Vagina (tissue), 2 donors: ENCODE measurements at regions not wholly inside any gene's neighbourhood (a gene's known extent, or its start where the extent isn't known, plus 50 kb on each side); places are given as distances from the start of the nearest gene placed in this dataset.

Source experiments
- DNase-seq, 2 donors: peaks; one replicate each; pipeline ENCODE4 v3.0.0-alpha.2; 2017; ENCODE audit errors: extremely low spot score in 2 of 2
- H3K27ac ChIP-seq: fragments of 200-600 bp; sonication (generic); one replicate; pipeline ENCODE4 v1.5.1; 2019
- H3K27me3 ChIP-seq: fragments of 200-600 bp; sonication (generic); one replicate; pipeline ENCODE4 v1.5.1; 2019
- H3K36me3 ChIP-seq, 2 donors: fragments of 200-600 bp; sonication (generic); one replicate each; pipeline ENCODE4 v1.5.1; 2017 to 2019
- H3K4me1 ChIP-seq: fragments of 200-600 bp; sonication (generic); one replicate; pipeline ENCODE4 v1.5.1; 2019
- H3K4me3 ChIP-seq, 2 donors: fragments of 200-600 bp; sonication (generic); 1 replicate in 1 of 2; 2 replicates in 1 of 2; pipeline ENCODE4 v1.5.1; 2016 to 2019
- H3K9me3 ChIP-seq: fragments of 200-600 bp; sonication (generic); one replicate; pipeline ENCODE4 v1.5.1; 2019
- POLR2A ChIP-seq, 2 donors: fragments of 450-650 bp; IDR thresholded peaks; one replicate each; pipeline ENCODE4 v1.6.1; 2017; ENCODE audit warnings: antibody characterized with exemption in 2 of 2, mild to moderate bottlenecking in 2 of 2, moderate library complexity in 2 of 2
- POLR2AphosphoS5 ChIP-seq, 2 donors: sonication (generic); formaldehyde crosslinking; IDR thresholded peaks; one replicate each; pipeline ENCODE4 v1.9.0; 2017; ENCODE audit warnings: antibody characterized with exemption in 2 of 2, mild to moderate bottlenecking in 2 of 2, low read depth in 1 of 2; ENCODE audit not compliant: insufficient read depth in 1 of 2
- intact Hi-C: fragments of 100-400 bp; cut with DNase I; formaldehyde crosslinking; loops from one replicate; pipeline ENCODE4 v1.15.1; 2023
- TF ChIP-seq, protein P1 (sequence below), 3 experiments: fragments of 450-650 bp in 2 of 3; fragments of 200-600 bp in 1 of 3; sonication (generic) in 1 of 3; IDR thresholded peaks; one replicate each; pipeline ENCODE4 v1.5.1; 2017 to 2019; ENCODE audit warnings: antibody characterized with exemption in 3 of 3, mild to moderate bottlenecking in 2 of 3, moderate library complexity in 2 of 3

DNA sequence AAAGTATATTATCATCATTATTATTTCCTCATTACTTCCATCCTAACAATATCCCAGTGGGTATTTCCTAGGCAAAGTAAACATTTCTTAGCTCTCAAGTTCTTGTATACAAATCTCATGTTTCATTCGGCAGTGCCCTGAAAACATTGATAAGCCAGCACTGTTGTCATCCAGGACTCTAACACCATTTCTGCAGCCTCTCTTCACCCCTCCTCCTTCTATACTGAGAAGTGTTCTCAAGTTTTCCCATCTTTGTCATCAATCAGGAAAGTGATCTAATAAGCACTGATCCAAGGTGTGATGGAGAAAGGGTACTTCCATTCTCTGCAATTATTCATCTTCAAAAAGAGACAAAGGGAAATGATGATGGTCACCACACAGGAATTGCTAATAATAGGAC, 168.4 kb upstream of the CCDC54 start:
- Histone ChIP-seq H3K27ac (peak overlapping the region; percentile 51), H3K4me1 (peaks cover 34% of the 10 kb centered on the region), H3K27me3 (no peaks in the 10 kb centered on the region), H3K4me3 (no peak overlapping the region), H3K9me3 (no peaks in the 10 kb centered on the region), H3K36me3 (no peaks in the 10 kb centered on the region)
- TF ChIP-seq, protein P1, sequence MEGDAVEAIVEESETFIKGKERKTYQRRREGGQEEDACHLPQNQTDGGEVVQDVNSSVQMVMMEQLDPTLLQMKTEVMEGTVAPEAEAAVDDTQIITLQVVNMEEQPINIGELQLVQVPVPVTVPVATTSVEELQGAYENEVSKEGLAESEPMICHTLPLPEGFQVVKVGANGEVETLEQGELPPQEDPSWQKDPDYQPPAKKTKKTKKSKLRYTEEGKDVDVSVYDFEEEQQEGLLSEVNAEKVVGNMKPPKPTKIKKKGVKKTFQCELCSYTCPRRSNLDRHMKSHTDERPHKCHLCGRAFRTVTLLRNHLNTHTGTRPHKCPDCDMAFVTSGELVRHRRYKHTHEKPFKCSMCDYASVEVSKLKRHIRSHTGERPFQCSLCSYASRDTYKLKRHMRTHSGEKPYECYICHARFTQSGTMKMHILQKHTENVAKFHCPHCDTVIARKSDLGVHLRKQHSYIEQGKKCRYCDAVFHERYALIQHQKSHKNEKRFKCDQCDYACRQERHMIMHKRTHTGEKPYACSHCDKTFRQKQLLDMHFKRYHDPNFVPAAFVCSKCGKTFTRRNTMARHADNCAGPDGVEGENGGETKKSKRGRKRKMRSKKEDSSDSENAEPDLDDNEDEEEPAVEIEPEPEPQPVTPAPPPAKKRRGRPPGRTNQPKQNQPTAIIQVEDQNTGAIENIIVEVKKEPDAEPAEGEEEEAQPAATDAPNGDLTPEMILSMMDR (IDR thresholded peaks at IDR 0.05) = no peak
- TF ChIP-seq POLR2A (IDR thresholded peaks at IDR 0.05) = no peak
- no peak for TF ChIP-seq POLR2AphosphoS5 (IDR thresholded peaks at IDR 0.05; ENCODE audit: insufficient read depth in 1 of 2, low read depth in 1 of 2)
- no peak for DNase-seq
- intact Hi-C loops = no loop called here

GRCh38 chr3:107209302-107209990, 167.8 kb upstream of the CCDC54 start:
- Histone ChIP-seq H3K4me1 (peaks cover 34% of the 10 kb centered on the region), H3K27ac (peak overlapping the region; percentile 51), H3K27me3 (no peaks in the 10 kb centered on the region), H3K9me3 (no peaks in the 10 kb centered on the region), H3K36me3 (no peaks in the 10 kb centered on the region), H3K4me3 (no peak overlapping the region)
- no peak for DNase-seq
- intact Hi-C loops = no loop called here
- TF ChIP-seq POLR2AphosphoS5 (IDR thresholded peaks at IDR 0.05; ENCODE audit: insufficient read depth in 1 of 2, low read depth in 1 of 2) (no peak), POLR2A (IDR thresholded peaks at IDR 0.05) (no peak)
- TF ChIP-seq, protein P1 (IDR thresholded peaks at IDR 0.05) = no peak

DNA sequence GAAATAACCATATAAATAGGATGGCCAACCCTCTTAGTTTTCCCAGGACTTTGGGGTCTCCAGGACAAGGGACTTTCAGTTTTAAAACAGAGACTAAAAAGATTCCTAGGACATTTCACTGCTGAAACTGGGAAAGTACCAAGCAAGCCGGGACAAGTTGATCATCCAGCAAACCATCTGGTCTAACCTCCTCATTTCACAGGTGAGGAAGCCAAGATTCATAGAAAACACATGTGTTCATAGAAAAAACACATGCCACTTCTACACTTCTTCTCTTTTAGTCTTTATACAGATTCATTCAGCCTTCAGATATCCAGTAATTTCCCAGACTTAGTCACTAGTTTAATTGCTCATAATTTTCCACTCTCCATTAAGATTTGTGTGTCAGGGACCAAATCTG, 165.6 kb upstream of the CCDC54 start:
- Histone ChIP-seq H3K36me3 (no peaks in the 10 kb centered on the region), H3K27ac (no peak overlapping the region), H3K9me3 (no peaks in the 10 kb centered on the region), H3K27me3 (no peaks in the 10 kb centered on the region), H3K4me3 (no peak overlapping the region), H3K4me1 (peaks cover 39% of the 10 kb centered on the region)
- no peak for DNase-seq
- intact Hi-C loops = no loop called here
- TF ChIP-seq POLR2A (IDR thresholded peaks at IDR 0.05) (no peak), POLR2AphosphoS5 (IDR thresholded peaks at IDR 0.05; ENCODE audit: insufficient read depth in 1 of 2, low read depth in 1 of 2) (no peak)
- TF ChIP-seq, protein P1 (IDR thresholded peaks at IDR 0.05) = no peak

DNA sequence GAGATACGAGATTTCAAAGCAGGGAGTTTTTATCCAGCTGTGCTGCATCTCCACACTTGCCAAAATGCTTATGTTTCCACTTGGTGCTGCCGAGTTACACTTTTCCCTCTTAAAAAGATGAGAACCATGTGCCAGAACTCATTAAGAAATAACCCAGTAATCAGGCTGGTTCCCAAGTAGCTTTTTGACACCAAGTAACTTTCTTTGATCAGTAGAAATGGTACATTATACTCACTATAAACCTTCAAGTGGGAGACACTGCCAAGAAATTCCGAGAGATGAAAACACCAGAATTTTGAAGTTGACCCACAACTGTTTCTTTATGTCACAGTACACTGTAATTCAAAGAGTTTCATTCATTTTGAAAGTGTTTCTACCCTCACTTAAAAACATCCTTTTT, 164.6 kb upstream of the CCDC54 start:
- no peak overlapping the region for H3K27ac ChIP-seq
- H3K27me3 ChIP-seq = no peaks in the 10 kb centered on the region
- intact Hi-C loops = no loop called here
- TF ChIP-seq POLR2AphosphoS5 (IDR thresholded peaks at IDR 0.05; ENCODE audit: insufficient read depth in 1 of 2, low read depth in 1 of 2) = no peak
- no peak for TF ChIP-seq POLR2A (IDR thresholded peaks at IDR 0.05)
- TF ChIP-seq, protein P1 (IDR thresholded peaks at IDR 0.05) = no peak
- peaks cover 36% of the 10 kb centered on the region for H3K4me1 ChIP-seq
- no peak overlapping the region for H3K4me3 ChIP-seq
- H3K36me3 ChIP-seq = no peaks in the 10 kb centered on the region
- no peaks in the 10 kb centered on the region for H3K9me3 ChIP-seq
- DNase-seq = no peak

DNA sequence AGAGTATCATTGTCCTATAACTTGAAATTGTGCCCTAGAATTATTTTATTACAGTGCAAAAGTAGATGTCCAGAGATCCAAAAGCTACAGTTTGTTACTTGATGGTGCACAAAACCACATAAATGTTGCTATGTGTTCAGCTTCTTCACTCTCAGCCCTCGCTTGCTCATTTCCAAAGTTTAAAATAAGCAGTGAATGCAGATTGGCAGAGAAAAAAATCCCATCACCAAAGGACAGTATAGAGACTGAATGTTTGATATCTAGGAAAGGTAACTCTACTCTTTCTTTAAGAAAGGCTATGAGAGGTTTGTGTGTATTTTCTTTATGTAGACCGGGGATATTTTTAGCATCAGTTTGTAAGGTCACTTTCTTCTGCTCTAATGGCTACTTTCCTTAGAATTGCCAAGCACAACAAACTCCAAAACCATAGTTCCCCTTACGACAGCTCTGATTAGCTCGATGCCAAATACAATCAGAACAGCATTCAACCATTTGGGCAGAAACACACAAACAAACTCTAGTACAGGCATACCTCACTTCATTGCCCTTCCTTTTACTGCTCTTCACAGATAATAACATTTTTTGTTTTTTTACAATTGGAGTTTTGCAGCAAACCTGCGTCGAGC, 164.1 kb upstream of the CCDC54 start:
- no peak for TF ChIP-seq POLR2AphosphoS5 (IDR thresholded peaks at IDR 0.05; ENCODE audit: insufficient read depth in 1 of 2, low read depth in 1 of 2)
- no peak for TF ChIP-seq POLR2A (IDR thresholded peaks at IDR 0.05)
- TF ChIP-seq, protein P1 (IDR thresholded peaks at IDR 0.05) = no peak
- intact Hi-C loops = no loop called here
- Histone ChIP-seq H3K4me1 (peaks cover 33% of the 10 kb centered on the region), H3K27ac (no peak overlapping the region), H3K9me3 (no peaks in the 10 kb centered on the region), H3K36me3 (no peaks in the 10 kb centered on the region), H3K4me3 (no peak overlapping the region), H3K27me3 (no peaks in the 10 kb centered on the region)
- no peak for DNase-seq
